ENCODE measurements at regions not wholly inside any gene's neighbourhood (a gene's known extent, or its start where the extent isn't known, plus 50 kb on each side); places are given as distances from the start of the nearest gene placed in this dataset.

- TF ChIP-seq ZNF398 (CRISPR knock-in tag; IDR thresholded peaks at IDR 0.05) (peak; percentile 94), MXD1 (CRISPR knock-in tag; IDR thresholded peaks at IDR 0.05; ENCODE audit: borderline replicate concordance, poor library complexity, severe bottlenecking) (peak; percentile 18), SREBF2 (CRISPR knock-in tag; IDR thresholded peaks at IDR 0.05) (no peak), ZNF165 (CRISPR knock-in tag; IDR thresholded peaks at IDR 0.05; ENCODE audit: borderline replicate concordance) (peak; percentile 81; the same call in 1 of the 2 replicates), ZBTB17 (CRISPR knock-in tag; IDR thresholded peaks at IDR 0.05) (peak; percentile 95), NUFIP1 (IDR thresholded peaks at IDR 0.05; ENCODE audit: partially characterized antibody) (peak; percentile 34), ZKSCAN3 (CRISPR knock-in tag; IDR thresholded peaks at IDR 0.05) (peak; percentile 68; the same call in 1 of the 2 replicates), ELF2 (CRISPR knock-in tag; IDR thresholded peaks at IDR 0.05) (0 out of 2 replicates have a peak, but pooled peaks have one; percentile 43), ZNF696 (CRISPR knock-in tag; conservative IDR thresholded peaks at IDR 0.05) (peak; percentile 84; the same call in 1 of the 2 replicates), CREBBP (IDR thresholded peaks at IDR 0.05; ENCODE audit: low read depth, low read length) (no peak), ZNF175 (CRISPR knock-in tag; IDR thresholded peaks at IDR 0.05; ENCODE audit: low read depth) (peak; percentile 87; the same call in 1 of the 2 replicates), ZNF311 (CRISPR knock-in tag; IDR thresholded peaks at IDR 0.05) (peak; percentile 99), COPS2 (conservative IDR thresholded peaks at IDR 0.05) (no peak), ZNF232 (CRISPR knock-in tag; IDR thresholded peaks at IDR 0.05) (no peak), CBX3 (IDR thresholded peaks at IDR 0.05; ENCODE audit: borderline replicate concordance in 1 of 2, low read length in 2 of 2) (peak in 1 of 2 experiments; percentile 28; a peak in 1 of 3 replicates), NFIX (CRISPR knock-in tag; IDR thresholded peaks at IDR 0.05; ENCODE audit: low read depth) (peak; percentile 61; the same call in 1 of the 2 replicates), ZNF75A (CRISPR knock-in tag; IDR thresholded peaks at IDR 0.05) (no peak)
- TF ChIP-seq, protein P1, sequence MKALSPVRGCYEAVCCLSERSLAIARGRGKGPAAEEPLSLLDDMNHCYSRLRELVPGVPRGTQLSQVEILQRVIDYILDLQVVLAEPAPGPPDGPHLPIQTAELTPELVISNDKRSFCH (CRISPR knock-in tag; IDR thresholded peaks at IDR 0.05): peak; percentile 79; the same call in 1 of the 2 replicates
- TF ChIP-seq, protein P1 (tag; IDR thresholded peaks at IDR 0.05): peak; percentile 97
- TF ChIP-seq, protein P2, sequence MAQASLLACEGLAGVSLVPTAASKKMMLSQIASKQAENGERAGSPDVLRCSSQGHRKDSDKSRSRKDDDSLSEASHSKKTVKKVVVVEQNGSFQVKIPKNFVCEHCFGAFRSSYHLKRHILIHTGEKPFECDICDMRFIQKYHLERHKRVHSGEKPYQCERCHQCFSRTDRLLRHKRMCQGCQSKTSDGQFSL (CRISPR knock-in tag; IDR thresholded peaks at IDR 0.05): no peak
- TF ChIP-seq, protein P2 (tag; IDR thresholded peaks at IDR 0.05): peak in 1 of 2 experiments; percentile 94; a peak in 2 of 4 replicates
- TF ChIP-seq, protein P3, sequence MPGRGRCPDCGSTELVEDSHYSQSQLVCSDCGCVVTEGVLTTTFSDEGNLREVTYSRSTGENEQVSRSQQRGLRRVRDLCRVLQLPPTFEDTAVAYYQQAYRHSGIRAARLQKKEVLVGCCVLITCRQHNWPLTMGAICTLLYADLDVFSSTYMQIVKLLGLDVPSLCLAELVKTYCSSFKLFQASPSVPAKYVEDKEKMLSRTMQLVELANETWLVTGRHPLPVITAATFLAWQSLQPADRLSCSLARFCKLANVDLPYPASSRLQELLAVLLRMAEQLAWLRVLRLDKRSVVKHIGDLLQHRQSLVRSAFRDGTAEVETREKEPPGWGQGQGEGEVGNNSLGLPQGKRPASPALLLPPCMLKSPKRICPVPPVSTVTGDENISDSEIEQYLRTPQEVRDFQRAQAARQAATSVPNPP (IDR thresholded peaks at IDR 0.05; ENCODE audit: borderline replicate concordance, insufficient read depth, insufficient read length): no peak
Measured at GRCh38 chr12:31832740-31833729, 104.2 kb upstream of the AMN1 start (continued).

All from K562 (cell line).